Adrenal gland (tissue), 5 donors: ENCODE measurements at regions not wholly inside any gene's neighbourhood (a gene's known extent, or its start where the extent isn't known, plus 50 kb on each side); places are given as distances from the start of the nearest gene placed in this dataset.
"Not testable (repeated sequence)": the region's sequence is repeated elsewhere in the genome, so short reads cannot be mapped to it uniquely, and the experiment has no call there.

Source experiments
- CTCF ChIP-seq, 6 experiments: fragments of 450-650 bp in 4 of 6; fragments of 200-600 bp in 2 of 6; sonication (generic) in 1 of 6; IDR thresholded peaks; 1 replicate in 5 of 6; 2 replicates in 1 of 6; pipeline versions ENCODE4 v1.5.1 to v1.8.0; 2016 to 2021; ENCODE audit warnings: antibody characterized with exemption in 6 of 6, mild to moderate bottlenecking in 2 of 6, moderate library complexity in 1 of 6
- POLR2A ChIP-seq, 2 donors: fragments of 450-650 bp; IDR thresholded peaks; one replicate each; pipeline ENCODE4 v1.6.1; 2017; ENCODE audit warnings: antibody characterized with exemption in 2 of 2, mild to moderate bottlenecking in 2 of 2, moderate library complexity in 1 of 2
- donor health status: DM: no; HTN: no; CAD: no.

GRCh38 chr20:30956649-30957048 is 300.8 kb upstream of the DEFB115 start:
- TF ChIP-seq CTCF, POLR2A (IDR thresholded peaks at IDR 0.05): not testable (repeated sequence)
